CD4-positive, alpha-beta T cell treated with Interferon alpha-2 for 1 hour (primary cell): ENCODE measurements at regions not wholly inside any gene's neighbourhood (a gene's known extent, or its start where the extent isn't known, plus 50 kb on each side); places are given as distances from the start of the nearest gene placed in this dataset.
A peak's percentile ranks its signal among the peaks of the same experiment; 100 is the strongest.
"Not testable (repeated sequence)": the region's sequence is repeated elsewhere in the genome, so short reads cannot be mapped to it uniquely, and the experiment has no call there.

Experiments
- DNase-seq, 2 donors: peaks; one replicate each; pipeline ENCODE4 v3.0.0-alpha.2; 2020 to 2022

GRCh38 chr1:112817555-112818373 is 102.6 kb upstream of the PPM1J start:
- no peak for DNase-seq

DNA sequence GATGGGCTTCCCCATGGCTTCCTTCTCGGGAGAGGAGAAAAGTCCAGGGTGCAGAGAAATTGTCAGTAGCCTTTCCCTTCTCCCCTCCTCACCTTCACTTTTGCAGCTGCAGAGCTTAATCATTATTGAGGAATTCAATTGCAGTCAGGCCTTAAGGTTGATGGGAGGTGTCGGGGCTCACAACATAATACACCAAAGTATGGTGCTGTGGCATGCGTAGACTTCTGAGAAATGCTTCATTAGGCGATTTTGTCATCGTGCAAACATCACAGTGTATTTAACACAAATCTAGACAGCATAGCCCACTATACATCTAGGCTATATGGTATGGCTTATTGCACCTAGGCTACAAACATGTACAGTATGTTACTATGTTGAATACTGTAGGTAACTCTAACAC is 100.2 kb upstream of the PPM1J start:
- no peak for DNase-seq

- DNase-seq, result not testable (repeated sequence)
Measured at GRCh38 chr1:112814645-112815044, 99.5 kb upstream of the PPM1J start.

DNA sequence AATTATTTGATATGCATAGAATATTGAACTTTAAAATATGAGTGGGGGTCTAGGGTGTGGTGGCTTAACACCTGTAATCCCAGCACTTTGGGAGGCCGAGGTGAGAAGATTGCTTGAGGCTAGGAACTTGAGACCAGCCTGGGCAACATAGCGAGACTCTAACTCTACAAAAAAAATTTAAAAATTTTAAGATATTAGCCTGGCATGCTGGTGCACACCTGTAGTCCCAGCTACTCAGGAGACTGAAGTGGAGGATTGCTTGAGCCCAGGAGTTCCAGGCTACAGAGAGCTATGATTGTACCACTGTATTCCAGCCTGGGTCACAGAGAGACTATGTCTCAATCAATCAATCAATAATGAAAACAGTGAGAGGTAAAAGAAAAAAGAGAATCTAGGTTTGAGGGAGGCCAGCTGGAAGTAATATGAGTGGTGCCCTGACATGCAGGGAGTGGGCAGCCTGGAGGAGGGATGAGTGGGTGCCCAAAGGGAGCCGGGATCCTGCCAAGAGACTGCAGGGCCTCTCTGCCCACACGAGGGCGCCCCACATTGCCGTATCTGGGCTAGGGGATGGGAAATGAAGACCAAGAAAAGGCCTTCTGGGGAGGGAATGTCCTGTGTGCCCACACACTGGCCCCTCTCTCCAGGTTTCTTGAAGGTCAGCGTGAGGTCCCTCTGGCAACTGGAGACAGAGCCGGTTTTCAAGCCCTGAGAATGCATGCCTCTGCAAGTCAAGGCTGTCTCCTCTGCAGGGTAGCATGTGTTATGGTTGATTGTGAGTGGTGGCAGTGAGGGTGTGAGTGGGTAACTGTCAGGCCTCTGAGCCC is 93.9 kb upstream of the PPM1J start:
- peak; percentile 37 to 53 for DNase-seq

- DNase-seq, result no peak
Measured at GRCh38 chr1:112807999-112808398, 92.9 kb upstream of the PPM1J start.

DNA sequence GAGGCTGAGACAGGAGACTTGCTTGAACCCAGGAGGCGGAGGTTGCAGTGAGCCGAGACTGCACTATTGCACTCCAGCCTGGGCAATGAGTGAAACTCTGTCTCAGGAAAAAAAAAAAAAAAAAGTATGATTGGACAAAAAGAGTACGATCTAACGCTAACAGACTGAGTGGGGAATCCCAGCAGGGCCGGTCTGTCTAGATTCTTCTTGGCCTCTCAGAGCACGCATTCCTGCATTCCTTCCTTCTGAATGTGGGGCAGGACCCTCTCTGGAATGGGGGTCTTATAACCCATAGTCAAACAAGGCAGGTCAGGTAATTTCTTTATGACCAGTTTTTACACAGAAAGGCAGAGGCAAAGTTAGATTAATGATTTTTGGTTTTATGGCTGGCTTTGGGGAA is 92.0 kb upstream of the PPM1J start:
- DNase-seq, result no peak

GRCh38 chr1:112806090-112806642 is 91.0 kb upstream of the PPM1J start:
- no peak for DNase-seq

DNA sequence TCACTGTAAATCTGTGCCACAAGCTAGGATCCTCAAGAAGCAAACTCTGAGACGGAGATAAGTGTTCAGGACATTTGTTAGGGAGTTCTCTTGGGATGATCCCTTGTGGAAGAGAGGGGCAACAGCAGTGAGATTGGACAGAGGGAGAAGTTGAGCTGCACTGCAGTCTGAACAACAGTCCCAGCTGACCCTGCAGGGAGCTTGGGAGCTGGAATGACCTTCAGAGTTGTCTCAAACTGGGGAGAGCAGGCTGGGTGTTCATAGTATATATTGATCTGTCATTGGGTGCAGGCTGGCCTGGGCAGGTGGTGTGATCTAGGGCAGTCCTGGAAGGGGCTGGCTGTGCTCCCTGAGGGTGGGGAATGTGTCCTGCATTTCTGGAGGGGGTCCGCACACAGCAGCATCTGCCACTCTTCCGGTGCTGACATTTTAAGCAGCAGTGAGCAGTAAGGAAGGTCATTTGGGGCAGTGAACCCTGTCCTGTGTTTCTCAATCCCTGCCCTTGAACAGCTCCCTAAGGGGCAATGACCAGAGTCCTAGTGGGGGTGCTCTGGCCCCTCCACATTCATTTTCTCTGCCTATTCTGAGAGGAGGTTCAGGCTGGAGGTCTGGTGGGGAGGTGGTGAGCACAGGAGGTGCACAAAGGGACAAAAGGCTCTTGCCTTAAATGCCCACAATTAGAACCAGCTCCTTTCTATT is 90.2 kb upstream of the PPM1J start:
- DNase-seq, result no peak

GRCh38 chr1:112803906-112804762 is 89.0 kb upstream of the PPM1J start:
- DNase-seq, result peak; percentile 31 to 43

- DNase-seq, result no peak
Measured at GRCh38 chr1:112800289-112800688, 85.2 kb upstream of the PPM1J start.

- no peak for DNase-seq
Measured at GRCh38 chr1:112798292-112798691, 83.2 kb upstream of the PPM1J start.

DNA sequence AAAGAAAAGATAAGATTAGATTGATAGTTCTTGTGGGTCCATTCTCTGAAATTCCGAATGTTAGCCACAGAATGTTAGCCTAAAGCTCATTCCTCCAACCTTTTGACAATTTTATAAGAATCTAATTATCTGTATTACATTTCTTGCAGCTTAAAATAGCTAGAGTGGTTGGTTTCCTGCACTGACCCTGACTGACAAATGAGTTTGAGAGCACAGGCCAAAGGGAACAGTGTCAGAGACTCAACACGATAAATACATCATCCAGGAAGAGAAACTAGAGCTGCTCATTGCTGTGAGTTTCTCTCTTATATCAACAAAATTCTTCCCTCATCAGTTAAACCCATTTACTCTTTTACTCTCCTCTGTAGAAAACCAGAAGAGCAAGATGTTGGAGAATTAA is 82.1 kb upstream of the PPM1J start:
- no peak for DNase-seq

GRCh38 chr1:112794654-112795239 is 79.6 kb upstream of the PPM1J start:
- no peak for DNase-seq

- DNase-seq, result no peak
Measured at GRCh38 chr1:112793631-112794565, 78.8 kb upstream of the PPM1J start.

DNA sequence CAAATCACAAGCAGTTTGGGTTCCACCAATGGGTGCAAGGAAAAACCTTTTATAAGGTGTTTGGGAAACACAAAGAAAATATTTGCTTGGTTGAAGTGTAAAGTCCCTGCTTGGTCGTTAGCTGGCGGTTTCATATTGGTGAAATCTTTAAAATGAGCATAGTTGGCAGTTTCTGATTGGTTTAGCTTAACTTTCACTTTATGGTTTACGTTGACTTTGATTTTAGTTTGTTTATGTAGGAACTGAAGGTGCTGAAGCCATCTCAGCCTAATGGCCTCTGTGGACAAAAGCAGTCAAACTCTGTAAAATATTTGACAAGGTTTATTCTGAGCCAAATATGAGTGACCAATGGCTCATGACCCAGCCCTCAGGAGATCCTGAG is 76.6 kb upstream of the PPM1J start:
- DNase-seq, result no peak

DNA sequence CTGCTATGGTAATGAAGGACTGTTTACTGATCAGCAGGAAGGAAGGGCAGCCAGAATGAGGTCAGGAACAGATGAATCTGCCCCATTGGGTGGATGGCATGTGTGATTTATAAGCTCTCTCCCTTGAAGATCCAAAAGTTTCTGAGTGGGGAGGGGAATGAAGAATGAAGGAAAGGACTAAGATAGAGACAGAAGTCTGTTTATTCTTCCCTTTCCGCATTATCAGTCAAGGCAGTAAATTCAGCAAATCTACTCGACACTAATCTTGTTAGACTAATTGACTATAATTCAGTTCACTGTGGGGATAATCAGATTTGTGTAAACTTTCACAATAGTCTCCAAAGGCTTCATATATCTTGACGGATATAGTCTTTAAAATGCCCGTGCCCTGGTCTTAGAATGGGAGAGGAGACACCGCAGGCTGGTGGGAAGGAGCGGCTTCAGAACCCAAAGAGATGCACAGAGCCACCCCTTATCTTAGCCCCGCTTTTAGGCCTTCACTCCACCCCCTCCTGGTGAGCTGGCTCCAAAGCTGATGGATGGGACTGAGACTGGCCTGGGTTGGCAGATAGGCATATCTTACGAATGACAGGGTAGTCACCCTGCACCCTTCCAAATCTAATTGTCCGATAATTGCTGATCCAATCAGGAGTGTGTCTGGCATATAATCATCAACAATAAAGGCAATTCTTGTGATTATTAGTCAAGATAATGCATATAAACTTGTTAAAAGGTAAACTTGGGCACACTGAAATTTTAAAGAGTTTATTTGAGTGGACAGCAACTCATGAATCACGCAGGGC is 76.0 kb upstream of the PPM1J start:
- DNase-seq, result no peak

GRCh38 chr1:112788561-112788960 is 73.4 kb upstream of the PPM1J start:
- no peak for DNase-seq

DNA sequence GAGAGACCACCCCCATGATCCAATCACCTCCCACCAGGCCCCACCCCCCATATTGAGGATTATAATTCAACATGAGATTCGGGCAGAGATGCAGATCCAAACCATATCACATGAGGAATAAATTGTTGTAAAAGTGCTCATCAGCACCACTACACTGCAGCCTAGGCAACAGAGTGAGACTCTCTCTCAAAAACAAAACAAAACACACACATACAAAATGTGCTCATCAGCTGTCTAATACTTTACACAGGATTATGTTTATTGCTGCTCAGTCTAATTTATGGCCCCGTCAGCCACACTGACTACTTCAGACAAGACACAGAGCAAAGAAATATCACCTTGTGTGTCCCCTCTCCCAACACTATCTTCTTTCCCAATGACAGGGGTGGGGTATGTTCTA is 72.9 kb upstream of the PPM1J start:
- no peak for DNase-seq

- DNase-seq, result no peak
Measured at GRCh38 chr1:112783059-112783458, 67.9 kb upstream of the PPM1J start.
